ENCODE measurements at regions not wholly inside any gene's neighbourhood (a gene's known extent, or its start where the extent isn't known, plus 50 kb on each side); places are given as distances from the start of the nearest gene placed in this dataset.

DNA sequence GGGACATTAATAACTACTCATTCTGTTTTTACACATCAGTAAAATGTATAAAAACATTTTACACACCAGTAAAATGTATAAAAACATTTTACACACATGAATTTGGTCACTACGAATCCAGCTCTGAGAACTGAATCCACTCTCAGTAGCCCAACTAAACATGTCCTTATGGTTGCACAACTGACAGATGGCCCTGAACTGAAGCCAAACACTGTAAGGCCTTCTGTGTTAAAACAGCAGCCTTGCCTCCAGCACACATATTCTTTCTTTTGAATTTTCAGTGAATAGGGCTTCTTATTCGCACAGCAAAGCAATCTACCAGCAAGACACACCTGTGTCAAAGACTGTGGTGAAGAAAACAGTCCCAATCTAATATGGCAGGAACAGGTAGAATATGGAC lies 169.9 kb upstream of the FMR1 start:
- CTCF ChIA-PET: no interaction called here
- TF ChIP-seq SIN3A (IDR thresholded peaks at IDR 0.05; ENCODE audit: borderline replicate concordance, insufficient read depth, low read depth, low read length) (no peak), TCF7L2 (IDR thresholded peaks at IDR 0.05; ENCODE audit: low read depth, low read length) (no peak), POLR2AphosphoS5 (IDR thresholded peaks at IDR 0.05; ENCODE audit: low read depth, low read length) (no peak)
- TF ChIP-seq, protein P1, sequence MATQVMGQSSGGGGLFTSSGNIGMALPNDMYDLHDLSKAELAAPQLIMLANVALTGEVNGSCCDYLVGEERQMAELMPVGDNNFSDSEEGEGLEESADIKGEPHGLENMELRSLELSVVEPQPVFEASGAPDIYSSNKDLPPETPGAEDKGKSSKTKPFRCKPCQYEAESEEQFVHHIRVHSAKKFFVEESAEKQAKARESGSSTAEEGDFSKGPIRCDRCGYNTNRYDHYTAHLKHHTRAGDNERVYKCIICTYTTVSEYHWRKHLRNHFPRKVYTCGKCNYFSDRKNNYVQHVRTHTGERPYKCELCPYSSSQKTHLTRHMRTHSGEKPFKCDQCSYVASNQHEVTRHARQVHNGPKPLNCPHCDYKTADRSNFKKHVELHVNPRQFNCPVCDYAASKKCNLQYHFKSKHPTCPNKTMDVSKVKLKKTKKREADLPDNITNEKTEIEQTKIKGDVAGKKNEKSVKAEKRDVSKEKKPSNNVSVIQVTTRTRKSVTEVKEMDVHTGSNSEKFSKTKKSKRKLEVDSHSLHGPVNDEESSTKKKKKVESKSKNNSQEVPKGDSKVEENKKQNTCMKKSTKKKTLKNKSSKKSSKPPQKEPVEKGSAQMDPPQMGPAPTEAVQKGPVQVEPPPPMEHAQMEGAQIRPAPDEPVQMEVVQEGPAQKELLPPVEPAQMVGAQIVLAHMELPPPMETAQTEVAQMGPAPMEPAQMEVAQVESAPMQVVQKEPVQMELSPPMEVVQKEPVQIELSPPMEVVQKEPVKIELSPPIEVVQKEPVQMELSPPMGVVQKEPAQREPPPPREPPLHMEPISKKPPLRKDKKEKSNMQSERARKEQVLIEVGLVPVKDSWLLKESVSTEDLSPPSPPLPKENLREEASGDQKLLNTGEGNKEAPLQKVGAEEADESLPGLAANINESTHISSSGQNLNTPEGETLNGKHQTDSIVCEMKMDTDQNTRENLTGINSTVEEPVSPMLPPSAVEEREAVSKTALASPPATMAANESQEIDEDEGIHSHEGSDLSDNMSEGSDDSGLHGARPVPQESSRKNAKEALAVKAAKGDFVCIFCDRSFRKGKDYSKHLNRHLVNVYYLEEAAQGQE (IDR thresholded peaks at IDR 0.05; ENCODE audit: insufficient read depth in 1 of 2, low read depth in 2 of 2, low read length in 1 of 2): no peak
- TF ChIP-seq, protein P2, sequence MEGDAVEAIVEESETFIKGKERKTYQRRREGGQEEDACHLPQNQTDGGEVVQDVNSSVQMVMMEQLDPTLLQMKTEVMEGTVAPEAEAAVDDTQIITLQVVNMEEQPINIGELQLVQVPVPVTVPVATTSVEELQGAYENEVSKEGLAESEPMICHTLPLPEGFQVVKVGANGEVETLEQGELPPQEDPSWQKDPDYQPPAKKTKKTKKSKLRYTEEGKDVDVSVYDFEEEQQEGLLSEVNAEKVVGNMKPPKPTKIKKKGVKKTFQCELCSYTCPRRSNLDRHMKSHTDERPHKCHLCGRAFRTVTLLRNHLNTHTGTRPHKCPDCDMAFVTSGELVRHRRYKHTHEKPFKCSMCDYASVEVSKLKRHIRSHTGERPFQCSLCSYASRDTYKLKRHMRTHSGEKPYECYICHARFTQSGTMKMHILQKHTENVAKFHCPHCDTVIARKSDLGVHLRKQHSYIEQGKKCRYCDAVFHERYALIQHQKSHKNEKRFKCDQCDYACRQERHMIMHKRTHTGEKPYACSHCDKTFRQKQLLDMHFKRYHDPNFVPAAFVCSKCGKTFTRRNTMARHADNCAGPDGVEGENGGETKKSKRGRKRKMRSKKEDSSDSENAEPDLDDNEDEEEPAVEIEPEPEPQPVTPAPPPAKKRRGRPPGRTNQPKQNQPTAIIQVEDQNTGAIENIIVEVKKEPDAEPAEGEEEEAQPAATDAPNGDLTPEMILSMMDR (IDR thresholded peaks at IDR 0.05): no peak
- DNase-seq (ENCODE audit: low read depth, low spot score) (no peak), ATAC-seq (no peak)
- Histone ChIP-seq H3K27ac (ENCODE audit: low read length) (no peak overlapping the region), H3K4me3 (ENCODE audit: low read depth in 2 of 2, low read length in 2 of 2) (no peak overlapping the region), H3K4me1 (ENCODE audit: control insufficient read depth, insufficient read depth, low read length) (no peaks in the 10 kb centered on the region), H3K27me3 (ENCODE audit: control insufficient read depth, insufficient read depth, low read length) (no peaks in the 10 kb centered on the region), H3K9me3 (ENCODE audit: control insufficient read depth, insufficient read depth, low read depth, low read length) (no peaks in the 10 kb centered on the region), H3K36me3 (ENCODE audit: control insufficient read depth, insufficient read depth, low read length) (no peaks in the 10 kb centered on the region)
- in situ Hi-C loops (cut with HindIII; ENCODE audit: low pct_unique_long_range_greater_than_20kb, low sequenced_read_pairs) (no loop called here), intact Hi-C loops (cut with micrococcal nuclease; ENCODE audit: unreplicated experiment) (no loop called here)
- no TSS peak for BruUV-seq (replicated peaks)
- POLR2A ChIA-PET: no interaction called here

DNA sequence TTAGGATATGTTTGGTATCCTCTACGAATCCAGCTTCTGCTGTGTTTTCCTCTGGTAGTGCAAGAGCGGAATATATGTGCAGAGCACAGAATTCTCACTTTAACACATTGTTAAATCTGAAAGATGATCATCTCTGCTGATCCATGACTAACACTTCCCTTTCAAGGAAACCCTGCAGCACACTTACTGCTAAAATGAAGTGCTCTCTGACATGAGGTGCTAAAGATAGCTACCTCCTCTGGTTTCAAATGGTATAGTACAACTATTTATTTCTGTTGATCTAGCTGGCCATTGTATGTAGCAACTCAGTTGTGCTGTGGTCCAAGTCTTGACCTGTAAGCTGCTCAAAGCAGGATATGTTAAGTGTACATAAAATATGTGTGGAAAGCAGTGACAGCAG lies 162.4 kb upstream of the FMR1 start:
- TF ChIP-seq, protein P1 (IDR thresholded peaks at IDR 0.05; ENCODE audit: insufficient read depth in 1 of 2, low read depth in 2 of 2, low read length in 1 of 2): no peak
- no peak for TF ChIP-seq SIN3A (IDR thresholded peaks at IDR 0.05; ENCODE audit: borderline replicate concordance, insufficient read depth, low read depth, low read length)
- TF ChIP-seq, protein P2 (IDR thresholded peaks at IDR 0.05): no peak
- TF ChIP-seq POLR2AphosphoS5 (IDR thresholded peaks at IDR 0.05; ENCODE audit: low read depth, low read length): no peak
- intact Hi-C loops (cut with micrococcal nuclease; ENCODE audit: unreplicated experiment): no loop called here
- H3K9me3 ChIP-seq (ENCODE audit: control insufficient read depth, insufficient read depth, low read depth, low read length): no peaks in the 10 kb centered on the region
- in situ Hi-C loops (cut with HindIII; ENCODE audit: low pct_unique_long_range_greater_than_20kb, low sequenced_read_pairs): no loop called here
- H3K4me1 ChIP-seq (ENCODE audit: control insufficient read depth, insufficient read depth, low read length): no peaks in the 10 kb centered on the region
- DNase-seq (ENCODE audit: low read depth, low spot score) (no peak), ATAC-seq (no peak)
- ChIA-PET CTCF (no interaction called here), POLR2A (no interaction called here)
- H3K27me3 ChIP-seq (ENCODE audit: control insufficient read depth, insufficient read depth, low read length): no peaks in the 10 kb centered on the region
- BruUV-seq (replicated peaks): no TSS peak
- no peaks in the 10 kb centered on the region for H3K36me3 ChIP-seq (ENCODE audit: control insufficient read depth, insufficient read depth, low read length)
- no peak overlapping the region for H3K4me3 ChIP-seq (ENCODE audit: low read depth in 2 of 2, low read length in 2 of 2)
- H3K27ac ChIP-seq (ENCODE audit: low read length): no peak overlapping the region

All from Panc1 (cell line).